Tibial nerve (tissue), 4 donors: ENCODE measurements at regions not wholly inside any gene's neighbourhood (a gene's known extent, or its start where the extent isn't known, plus 50 kb on each side); places are given as distances from the start of the nearest gene placed in this dataset.

Experiments used
- EP300 ChIP-seq, 2 donors: sonication (generic); formaldehyde crosslinking; IDR thresholded peaks; one replicate each; pipeline ENCODE4 v1.6.1; 2017; ENCODE audit warnings: antibody characterized with exemption in 2 of 2, mild to moderate bottlenecking in 1 of 2
- POLR2A ChIP-seq, 2 donors: fragments of 450-650 bp; IDR thresholded peaks; one replicate each; pipeline ENCODE4 v1.6.1; 2017; ENCODE audit warnings: antibody characterized with exemption in 2 of 2, mild to moderate bottlenecking in 2 of 2, moderate library complexity in 2 of 2
- TF ChIP-seq, protein P1 (sequence below), 5 experiments: fragments of 200-600 bp in 3 of 5; fragments of 450-650 bp in 2 of 5; sonication (generic) in 3 of 5; IDR thresholded peaks; one replicate each; pipeline ENCODE4 v1.5.1; 2016 to 2019; ENCODE audit warnings: antibody characterized with exemption in 5 of 5, mild to moderate bottlenecking in 3 of 5, moderate library complexity in 2 of 5

DNA sequence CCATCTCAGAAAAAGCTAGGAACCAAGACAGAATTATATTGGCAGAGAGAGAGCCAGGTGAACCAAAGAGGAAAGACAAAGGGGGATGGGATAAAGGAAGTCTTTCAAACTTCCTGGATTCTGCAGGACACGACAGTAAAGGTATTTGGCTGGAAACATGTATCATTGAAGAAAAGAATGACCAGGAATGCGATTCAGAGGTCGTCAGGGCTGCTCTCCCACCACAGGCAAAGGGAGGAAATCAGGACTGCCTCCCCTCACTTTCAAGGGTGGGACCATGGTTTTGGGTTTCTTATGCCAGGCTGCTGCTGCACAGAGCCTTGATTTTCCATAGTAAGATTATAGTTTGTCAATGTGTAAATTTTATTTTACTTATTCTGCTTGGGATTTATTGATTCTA, 848.8 kb downstream of the BRINP3 start:
- TF ChIP-seq, protein P1, sequence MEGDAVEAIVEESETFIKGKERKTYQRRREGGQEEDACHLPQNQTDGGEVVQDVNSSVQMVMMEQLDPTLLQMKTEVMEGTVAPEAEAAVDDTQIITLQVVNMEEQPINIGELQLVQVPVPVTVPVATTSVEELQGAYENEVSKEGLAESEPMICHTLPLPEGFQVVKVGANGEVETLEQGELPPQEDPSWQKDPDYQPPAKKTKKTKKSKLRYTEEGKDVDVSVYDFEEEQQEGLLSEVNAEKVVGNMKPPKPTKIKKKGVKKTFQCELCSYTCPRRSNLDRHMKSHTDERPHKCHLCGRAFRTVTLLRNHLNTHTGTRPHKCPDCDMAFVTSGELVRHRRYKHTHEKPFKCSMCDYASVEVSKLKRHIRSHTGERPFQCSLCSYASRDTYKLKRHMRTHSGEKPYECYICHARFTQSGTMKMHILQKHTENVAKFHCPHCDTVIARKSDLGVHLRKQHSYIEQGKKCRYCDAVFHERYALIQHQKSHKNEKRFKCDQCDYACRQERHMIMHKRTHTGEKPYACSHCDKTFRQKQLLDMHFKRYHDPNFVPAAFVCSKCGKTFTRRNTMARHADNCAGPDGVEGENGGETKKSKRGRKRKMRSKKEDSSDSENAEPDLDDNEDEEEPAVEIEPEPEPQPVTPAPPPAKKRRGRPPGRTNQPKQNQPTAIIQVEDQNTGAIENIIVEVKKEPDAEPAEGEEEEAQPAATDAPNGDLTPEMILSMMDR (IDR thresholded peaks at IDR 0.05) = no peak
- TF ChIP-seq EP300 (IDR thresholded peaks at IDR 0.05) = no peak
- no peak for TF ChIP-seq POLR2A (IDR thresholded peaks at IDR 0.05)
